ENCODE measurements at regions not wholly inside any gene's neighbourhood (a gene's known extent, or its start where the extent isn't known, plus 50 kb on each side); places are given as distances from the start of the nearest gene placed in this dataset.

DNA sequence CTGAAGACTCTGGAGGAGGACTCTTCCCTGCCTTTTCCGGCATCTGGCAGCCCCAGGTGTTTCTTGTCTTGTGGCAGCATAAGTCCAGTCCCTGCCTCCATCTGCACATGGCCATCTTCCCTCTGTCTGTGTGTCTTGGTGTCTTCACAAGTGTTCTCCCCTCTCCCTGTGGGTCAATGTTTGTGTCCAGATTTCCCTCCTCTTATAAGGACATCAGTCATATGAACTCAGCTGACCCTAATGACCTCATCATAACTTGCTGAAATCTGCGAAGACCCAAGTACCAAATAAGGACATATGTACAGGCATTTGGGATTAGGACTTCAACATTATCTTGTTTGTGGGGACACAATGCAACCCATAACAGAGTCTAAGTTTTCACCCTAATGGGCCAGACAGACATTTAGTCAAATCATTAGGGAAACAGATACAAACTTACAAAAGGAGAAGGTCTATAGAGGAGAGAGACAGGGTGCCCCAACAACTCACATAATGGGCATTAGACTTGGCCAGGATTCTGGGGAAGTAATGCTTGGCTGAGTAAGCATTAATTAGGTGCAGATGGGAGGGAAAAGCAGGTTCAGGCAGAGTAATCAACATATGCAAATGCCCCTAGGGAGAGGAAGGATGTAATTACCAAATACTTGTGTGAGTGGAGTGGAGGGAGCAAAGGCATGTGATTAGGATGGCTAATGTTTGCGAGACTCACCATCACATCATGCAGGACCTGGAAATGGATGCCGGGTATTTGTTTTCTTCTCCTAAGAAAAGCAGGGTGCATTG lies 372.8 kb upstream of the TBL1XR1 start:
- peak; percentile 20 for DNase-seq (ENCODE audit: low spot score)

DNA sequence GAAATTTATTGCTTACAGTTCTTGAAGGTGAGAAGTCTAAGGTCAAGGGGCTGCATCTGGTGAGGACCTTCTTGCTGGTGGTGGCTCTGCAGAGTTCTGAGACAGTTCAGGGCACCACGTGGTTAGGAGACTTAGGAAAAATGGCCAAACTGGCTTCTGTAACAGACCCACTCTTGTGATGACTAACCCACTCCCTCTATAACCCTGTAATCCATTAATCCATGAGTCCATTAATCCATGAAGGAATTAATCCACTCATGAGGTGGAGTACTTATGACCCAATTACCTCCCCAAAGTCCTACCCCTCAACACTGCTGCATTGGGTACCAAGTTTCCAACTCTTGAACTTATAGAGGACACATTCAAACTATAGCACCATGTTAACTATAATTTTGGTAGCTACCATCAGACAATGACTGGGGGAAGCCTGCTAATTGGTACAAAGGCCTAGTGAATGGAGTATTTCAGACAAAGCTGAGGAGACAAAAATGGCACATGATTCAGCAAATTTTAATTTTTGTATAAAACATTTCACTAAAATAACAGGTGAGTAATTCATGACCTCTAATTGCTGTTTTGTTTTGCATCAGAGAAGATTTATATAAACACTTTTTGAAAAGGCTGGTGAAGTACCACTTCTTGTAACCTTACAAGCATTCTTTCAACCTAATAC lies 374.1 kb upstream of the TBL1XR1 start:
- no peak for DNase-seq (ENCODE audit: low spot score)

DNA sequence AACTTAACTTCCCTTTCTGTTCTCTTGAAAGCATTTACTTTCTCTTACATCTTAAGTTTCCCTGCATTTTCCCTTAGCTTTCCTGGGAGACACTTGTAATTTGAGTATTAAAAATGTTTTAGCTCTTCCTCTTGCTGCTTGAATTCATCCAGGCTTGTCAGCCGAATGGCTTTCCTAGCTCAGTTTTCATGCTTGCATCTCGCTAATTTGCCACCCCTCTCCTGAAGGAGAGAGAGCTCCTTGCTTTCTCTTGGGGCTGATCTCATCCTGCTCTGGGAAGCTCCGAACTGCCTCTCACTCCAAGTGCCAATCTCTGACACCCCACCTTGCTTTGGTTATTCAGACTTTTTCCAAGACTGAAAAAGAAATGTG lies 374.6 kb upstream of the TBL1XR1 start:
- no peak for DNase-seq (ENCODE audit: low spot score)

DNA sequence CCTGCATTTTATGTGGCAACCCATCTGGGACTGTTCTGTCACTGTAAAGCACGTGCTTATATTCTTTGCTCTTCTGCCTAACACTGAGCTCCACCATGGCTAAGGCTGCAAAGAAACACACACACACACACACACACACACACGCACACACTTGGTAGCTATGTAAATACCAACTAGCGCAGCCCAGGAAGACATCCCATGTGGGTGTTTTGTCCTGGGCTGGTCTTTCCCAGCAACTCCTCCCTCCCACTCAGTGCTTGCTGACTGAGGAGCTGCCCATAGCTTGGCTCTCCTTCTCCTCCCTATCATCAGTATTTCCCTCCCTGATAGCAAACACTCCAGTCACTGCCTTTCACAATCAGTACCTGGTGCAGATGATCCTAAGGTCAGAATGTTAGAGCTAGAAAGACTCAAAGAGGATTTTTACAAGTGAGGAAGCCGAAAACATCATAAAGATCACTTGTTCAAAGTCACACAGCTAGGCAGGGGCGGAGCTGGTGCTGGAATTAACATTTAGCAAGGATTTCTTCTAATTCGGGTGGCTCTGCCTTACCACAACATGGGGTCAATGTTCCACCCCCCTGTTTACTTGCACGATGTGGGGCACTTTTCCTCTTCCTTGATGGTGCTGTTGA lies 377.1 kb upstream of the TBL1XR1 start:
- no peak for DNase-seq (ENCODE audit: low spot score)

DNA sequence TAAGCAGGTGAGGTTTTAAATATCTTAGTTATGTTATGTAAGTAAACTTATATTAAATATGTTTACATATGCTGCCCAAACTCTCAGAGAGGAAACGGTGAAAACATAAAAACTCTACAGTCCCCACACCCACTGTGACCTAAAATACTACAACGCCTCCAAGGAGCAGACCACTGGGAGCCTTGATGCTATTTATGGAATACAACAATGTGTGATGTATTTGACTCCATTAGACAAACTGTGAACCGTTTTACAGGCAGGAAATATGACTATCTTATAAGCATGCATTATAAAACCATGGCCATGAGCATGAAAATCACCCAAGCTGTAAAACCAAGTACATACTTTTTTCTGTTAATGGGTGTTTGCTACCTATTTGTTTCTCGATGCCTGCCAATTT lies 379.5 kb upstream of the TBL1XR1 start:
- no peak for DNase-seq (ENCODE audit: low spot score)

DNA sequence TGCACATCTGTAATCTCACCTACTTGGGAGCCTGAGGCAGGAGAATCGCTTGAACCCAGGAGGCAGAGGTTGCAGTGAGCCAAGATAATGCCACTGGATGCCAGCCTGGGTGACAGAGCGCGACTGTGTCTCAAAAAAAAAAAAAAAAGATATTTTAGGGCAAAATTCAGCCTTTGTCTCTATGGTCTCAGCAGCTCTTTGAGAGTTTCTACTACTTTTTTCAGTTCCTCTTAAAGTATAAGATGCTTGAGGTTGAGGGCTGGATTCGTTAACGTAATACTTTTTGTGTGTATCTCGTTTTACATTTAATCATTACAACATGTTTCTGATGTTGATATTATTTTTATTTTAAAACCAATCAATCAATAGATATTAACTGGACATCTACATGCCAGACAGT lies 381.2 kb upstream of the TBL1XR1 start:
- no peak for DNase-seq (ENCODE audit: low spot score)

DNA sequence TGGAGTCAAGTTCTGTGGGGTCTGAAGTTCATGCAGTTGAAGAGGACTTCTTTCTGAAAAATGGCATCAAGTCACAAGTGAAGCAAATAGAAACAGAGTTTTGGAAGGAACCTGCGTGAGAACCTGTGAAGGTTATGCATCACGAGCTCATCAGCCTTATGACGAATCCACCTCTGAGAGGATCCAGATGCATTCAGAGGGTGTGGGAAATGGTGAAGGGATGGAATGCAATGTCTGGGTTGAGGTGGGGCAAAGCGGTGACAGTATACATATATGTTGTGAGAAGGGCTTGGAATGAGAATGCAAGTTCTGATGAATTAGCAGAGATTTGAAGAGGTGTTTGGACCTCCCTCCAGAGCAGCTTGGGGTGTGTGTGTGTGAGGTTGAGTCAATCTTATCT lies 382.1 kb upstream of the TBL1XR1 start:
- DNase-seq (ENCODE audit: low spot score) = no peak

DNA sequence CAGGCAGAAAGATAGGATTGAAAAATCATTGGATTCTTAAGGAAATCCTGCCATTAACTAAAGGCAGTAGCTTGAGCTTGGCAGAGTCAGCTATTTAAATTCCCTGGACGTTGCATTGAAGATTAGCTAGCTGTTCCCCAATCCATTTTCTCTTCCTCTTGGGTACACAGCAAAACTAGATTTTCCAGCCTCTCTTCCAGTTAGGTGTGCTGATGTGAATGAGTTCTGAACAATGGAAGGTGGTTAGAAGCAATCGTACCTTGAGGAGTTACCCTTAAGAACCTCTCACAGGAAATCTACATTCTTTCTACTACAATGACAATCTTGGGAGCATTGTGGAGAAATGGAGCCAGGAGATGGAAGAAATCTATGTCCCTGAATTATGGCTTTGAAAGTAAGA lies 383.2 kb upstream of the TBL1XR1 start:
- no peak for DNase-seq (ENCODE audit: low spot score)

DNA sequence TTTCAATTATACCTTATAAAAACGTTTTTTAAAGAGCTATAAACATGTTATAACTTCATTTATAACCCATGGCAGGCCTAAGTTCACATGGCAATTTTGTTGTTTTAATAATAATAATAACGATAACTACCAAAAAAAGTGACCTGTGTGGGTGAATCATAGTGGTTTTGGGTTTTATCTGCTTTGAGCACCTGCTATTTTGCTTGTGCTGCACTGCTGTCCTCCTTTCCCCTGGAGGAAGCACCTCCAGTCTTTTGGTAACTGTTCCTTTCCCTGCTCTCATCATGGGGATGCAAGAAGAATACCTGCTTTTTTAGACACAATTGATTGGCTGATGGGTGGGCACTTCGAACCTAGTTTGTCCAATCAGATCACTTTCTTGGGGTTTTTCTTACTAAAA lies 388.0 kb upstream of the TBL1XR1 start:
- no peak for DNase-seq (ENCODE audit: low spot score)

DNA sequence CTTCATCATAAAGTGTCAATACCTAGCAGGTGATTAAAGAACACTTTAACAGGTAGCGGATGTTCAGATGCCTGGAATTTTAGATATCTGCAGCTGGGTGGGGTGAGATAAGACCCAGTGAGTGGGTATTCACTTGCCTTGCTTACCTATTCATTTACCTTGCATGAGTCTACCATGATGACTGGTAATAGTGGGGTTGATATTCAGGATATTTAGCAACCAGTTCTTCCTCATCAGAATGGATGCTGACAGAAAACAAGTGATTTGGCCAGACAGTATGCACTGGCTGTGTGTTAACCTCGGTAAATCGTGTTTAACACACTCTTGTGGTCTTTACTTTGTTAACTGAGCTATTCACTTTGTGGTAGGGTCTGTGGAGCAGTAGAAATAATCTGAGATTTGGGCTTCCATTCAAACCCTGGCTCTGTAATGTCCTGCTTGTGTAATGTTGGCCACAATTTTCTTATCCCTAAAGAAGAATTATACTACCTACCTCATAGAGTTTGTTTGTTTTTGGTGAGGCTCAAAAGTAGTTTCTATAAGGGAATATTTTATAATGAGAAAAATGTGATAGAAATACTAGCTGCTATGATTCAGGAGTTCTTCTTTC lies 391.9 kb upstream of the TBL1XR1 start:
- DNase-seq (ENCODE audit: low spot score) = no peak

DNA sequence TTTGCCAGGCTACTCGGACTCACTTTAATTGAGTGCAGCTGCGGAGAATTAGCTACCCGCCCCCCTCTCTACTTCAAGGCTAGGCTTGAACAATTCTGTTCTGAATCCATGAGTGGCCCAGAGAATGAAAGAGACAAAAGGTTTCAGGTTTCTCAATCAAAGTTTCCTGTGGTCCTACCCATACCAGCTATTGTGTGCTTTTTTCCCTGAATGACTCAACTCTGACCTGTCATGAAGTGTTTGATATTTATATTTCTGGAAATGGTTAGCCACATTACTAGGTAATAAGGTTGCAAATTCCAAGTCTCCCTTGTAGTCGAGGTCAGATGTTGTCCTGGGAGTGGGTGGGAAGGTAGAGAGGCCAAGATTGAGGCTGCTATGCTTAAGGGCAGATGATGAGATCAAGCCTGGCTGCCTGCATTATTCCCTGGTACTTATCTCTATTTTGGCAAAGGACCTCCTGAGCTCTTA lies 392.7 kb upstream of the TBL1XR1 start:
- DNase-seq (ENCODE audit: low spot score) = no peak

DNA sequence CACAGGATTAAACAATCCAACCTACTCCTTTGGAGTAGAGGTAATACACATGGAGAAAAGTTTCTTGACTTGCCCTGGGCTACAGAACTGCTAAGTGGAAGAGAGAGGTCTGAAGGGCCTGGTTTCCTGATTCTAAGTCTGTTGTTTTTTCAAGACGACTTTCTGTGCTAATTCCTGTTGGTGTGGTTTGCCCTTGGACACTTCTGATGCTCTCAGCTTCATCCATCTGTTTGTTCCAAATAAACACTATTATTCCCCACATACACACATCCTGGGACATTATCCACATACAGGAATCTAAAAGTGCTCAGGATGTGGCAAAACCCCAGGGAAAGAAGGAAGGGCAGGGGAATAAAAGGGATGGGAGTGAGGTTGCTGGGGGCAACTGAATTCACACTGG lies 393.5 kb upstream of the TBL1XR1 start:
- DNase-seq (ENCODE audit: low spot score) = no peak

DNA sequence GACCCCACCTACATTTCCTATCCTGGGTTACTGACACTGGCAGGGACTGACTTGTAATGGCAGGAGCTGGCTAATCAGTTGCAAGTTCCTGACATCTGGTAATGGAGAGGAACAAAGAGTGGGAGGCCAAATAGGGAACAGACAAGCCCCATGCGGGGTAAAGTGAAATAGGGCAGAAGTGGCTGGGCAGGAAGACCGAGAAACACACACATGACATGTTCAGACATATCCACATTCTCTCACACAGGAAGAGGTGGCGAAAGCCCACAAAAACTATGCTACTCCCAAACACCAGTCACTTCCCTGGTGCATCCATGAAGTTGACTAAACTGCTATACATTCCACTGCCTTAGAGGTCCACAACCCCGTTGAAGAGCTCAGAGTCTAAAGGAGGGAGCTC lies 394.1 kb upstream of the TBL1XR1 start:
- DNase-seq (ENCODE audit: low spot score) = no peak

DNA sequence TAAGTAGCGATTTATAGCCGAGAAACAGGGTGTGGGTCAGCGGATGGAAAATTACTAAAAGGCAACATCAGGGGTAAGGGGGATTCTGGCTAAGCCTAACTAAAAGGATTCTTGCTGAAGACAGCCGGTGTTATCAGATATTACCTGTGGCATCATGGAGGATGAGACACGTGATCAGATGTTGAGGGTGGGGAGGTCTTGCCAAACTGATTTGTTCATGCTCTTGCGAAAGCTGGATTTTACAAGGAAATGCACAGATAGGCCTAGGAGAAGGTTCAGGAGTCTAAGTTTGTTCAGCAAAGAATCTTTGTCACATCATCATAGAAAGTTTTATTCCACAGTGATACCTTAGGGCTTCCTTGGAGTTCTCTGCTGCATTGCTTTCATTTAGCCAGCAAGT lies 396.8 kb upstream of the TBL1XR1 start:
- DNase-seq (ENCODE audit: low spot score) = no peak

DNA sequence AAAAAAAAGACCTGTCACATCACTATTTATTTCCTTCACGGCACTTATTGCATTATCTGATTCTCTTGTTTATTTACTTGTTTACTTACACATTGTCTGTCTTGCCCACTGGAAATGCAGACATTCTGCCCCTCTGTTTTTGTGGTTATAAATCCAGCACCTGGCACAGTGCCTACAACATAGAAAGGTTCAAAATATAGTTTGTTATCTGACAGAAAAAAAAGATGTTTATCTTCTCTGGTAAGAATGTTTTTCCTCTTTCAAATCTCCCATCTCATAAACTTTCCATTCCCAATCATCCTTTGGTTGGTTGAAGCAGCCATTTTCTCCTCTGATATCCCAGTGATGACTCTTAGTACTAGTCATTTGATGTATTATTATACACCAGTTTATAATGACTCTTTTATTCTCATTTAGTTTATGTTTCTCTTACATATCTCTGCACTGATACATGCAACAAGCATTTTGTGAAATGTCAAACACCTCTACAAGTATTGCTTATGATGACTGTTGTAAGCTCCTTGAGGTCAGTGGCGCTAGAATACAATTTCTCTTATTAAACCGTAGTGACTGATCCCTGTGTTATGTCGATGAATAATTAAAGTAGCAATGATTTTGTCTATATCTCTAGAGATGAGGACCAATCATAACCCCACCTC lies 398.4 kb upstream of the TBL1XR1 start:
- DNase-seq (ENCODE audit: low spot score) = no peak

DNA sequence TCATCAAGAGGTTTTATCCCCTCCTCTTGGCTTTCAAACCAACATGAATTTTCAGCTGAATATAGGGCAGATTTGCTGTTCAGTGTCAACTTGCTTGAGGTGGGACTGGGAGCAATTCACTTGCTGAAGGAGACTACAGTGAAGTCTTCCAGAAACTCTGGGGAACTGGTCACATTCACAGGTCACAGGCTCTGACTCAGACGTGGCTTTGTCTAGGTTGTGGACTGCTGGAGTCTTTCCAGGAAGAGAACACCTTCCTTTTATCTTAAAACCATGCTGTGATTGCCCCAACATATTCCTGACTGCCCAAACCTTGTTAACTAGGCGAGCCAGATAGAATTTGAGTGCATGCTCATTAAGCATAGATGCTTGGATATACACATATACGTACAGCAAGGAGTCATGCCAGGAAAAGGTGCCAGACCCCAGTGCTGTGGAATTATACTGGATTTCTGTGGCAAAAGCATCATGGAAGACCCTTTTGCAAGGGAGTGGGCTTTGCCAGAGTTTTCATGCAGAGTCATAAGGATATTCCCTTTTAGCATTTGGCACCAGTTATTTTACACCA lies 399.1 kb upstream of the TBL1XR1 start:
- DNase-seq (ENCODE audit: low spot score) = no peak

DNA sequence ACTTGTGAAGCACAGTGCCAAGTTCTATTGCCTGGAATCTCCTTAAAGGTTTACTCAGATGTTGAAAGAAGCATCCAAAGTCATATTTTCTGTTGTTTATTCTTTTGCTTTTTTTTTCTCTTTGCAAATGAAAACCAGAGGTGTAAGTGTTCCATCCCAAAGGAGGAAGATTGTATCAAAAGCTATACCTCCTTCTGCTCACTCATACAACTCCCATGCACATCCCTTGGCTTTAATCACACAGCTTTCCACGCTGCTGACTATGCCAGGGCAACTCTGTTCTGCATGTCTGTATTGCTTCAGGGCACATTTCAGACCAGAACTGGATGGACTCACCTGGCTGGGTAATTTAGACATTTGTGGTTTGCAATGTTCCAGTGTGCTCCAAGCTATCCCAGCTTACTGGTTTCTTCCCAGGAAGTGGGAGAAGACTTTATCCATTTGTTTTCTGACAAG lies 399.6 kb upstream of the TBL1XR1 start:
- DNase-seq (ENCODE audit: low spot score) = no peak

DNA sequence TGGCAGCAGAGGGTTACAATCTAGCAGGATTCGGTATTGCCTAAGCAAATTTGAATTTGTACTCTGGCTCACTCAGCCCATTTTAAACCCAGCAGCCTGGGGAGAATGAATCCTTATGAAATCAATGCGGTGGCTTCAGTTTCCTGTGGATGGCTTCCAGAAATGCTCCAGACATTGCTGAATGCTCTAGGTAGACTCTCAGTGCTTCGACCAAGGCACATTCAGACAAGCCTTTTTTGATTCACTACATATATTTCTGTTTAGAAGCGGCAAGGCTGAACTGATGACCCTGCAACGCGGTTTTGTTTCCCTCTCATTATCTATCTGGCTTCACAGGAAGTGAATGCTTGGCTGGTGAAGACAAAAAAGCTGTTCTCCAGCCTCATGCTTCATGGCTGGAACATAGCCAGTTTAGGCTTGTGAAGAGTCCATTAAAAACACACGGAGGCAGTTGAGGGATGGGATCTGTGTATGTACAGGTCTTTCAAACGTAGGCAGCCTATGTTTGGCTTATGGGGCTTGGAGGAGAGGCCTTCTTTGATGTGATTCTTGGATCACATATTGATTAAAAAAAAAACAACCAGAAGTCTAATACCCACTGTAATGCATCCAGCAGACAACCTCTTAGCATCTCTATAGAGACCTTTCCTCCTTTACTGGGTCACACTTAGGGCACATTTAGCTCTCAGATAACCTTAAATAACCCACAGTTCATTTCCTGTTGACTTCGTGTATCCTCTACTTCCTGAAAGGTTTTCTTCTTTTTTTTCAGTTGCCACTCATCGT lies 400.2 kb upstream of the TBL1XR1 start:
- DNase-seq (ENCODE audit: low spot score) = peak; percentile 65

DNA sequence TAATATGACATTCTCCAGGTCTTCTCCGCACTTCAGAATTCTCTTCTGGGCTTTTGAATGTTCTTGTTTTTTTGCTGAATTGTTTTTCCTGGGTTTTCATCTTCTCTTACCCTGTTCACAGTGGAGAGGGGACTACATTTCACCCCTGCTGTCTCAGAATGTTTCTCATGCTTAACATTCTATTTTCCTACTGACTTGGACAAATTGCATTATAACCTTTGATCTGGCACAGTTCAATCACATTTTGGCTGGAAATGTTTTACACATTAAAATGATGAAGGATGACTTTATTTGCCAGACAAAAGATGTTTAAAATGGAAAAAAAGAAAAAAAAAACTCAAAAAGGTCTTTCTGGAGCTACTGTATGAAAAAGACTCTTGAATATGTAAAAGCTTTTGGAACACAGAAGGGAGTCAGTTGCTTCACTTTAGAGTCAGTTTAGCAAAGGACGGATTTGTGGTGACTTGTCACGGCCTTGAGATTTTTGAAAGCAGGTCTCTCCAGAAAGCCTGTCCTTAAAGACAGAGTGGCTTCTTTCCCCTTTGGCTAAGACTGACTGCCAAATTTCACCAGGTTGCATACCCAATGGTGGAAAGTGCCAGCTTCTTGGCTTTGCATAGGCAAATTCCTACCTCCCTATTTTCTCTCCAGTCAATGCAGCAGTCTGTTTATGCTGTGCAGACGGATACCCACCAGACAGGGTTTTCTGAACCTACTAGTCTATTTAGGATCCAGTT lies 401.0 kb upstream of the TBL1XR1 start:
- DNase-seq (ENCODE audit: low spot score) = peak; percentile 11

DNA sequence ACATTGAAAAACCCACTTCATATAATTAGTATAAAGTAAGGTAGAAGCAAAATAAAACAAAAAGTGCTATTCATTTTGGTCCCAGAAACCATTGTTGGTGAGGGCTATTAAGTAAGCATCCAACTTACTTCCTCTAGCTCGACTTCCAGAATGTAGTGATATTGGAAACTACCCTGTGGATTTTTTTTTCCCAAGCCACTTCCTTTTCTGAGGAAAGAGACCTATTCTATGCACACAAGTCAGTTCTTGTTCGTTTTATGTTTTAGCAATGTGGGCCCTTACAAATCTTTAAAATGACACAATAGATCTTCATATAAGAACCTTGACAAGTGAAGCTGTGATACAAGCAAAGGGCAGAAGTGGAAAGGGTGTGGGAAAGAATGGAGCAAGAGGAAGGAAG lies 402.0 kb upstream of the TBL1XR1 start:
- DNase-seq (ENCODE audit: low spot score) = no peak

All from NAMALWA (cell line).